ENCODE measurements at regions not wholly inside any gene's neighbourhood (a gene's known extent, or its start where the extent isn't known, plus 50 kb on each side); places are given as distances from the start of the nearest gene placed in this dataset.

GRCh38 chr7:112880818-112881418 lies 90.7 kb upstream of the TMEM168 start:
- DNase-seq = no peak

GRCh38 chr7:112877691-112878460 lies 87.7 kb upstream of the TMEM168 start:
- DNase-seq = no peak

- no peak for DNase-seq
These were observed 86.7 kb upstream of the TMEM168 start for GRCh38 chr7:112876877-112877276.

- DNase-seq = no peak
These were observed 84.7 kb upstream of the TMEM168 start for GRCh38 chr7:112874909-112875308.

- no peak for DNase-seq
These were observed 83.8 kb upstream of the TMEM168 start for GRCh38 chr7:112873831-112874553.

- DNase-seq = peak in 1 of 4 experiments; percentile 4
These were observed 79.0 kb upstream of the TMEM168 start for GRCh38 chr7:112869111-112869774.

- DNase-seq = no peak
These were observed 78.4 kb upstream of the TMEM168 start for GRCh38 chr7:112868609-112869008.

GRCh38 chr7:112866424-112866823 lies 76.2 kb upstream of the TMEM168 start:
- DNase-seq = no peak

GRCh38 chr7:112864380-112864779 lies 74.2 kb upstream of the TMEM168 start:
- DNase-seq = no peak

- no peak for DNase-seq
These were observed 68.6 kb upstream of the TMEM168 start for GRCh38 chr7:112858838-112859237.

- DNase-seq = no peak
These were observed 65.0 kb upstream of the TMEM168 start for GRCh38 chr7:112855227-112855626.

GRCh38 chr7:112854169-112854568 lies 64.0 kb upstream of the TMEM168 start:
- no peak for DNase-seq

- DNase-seq = no peak
These were observed 63.2 kb upstream of the TMEM168 start for GRCh38 chr7:112853422-112853821.

GRCh38 chr7:112843151-112843550 lies 53.0 kb upstream of the TMEM168 start:
- no peak for DNase-seq

Data from activated naive CD4-positive, alpha-beta T cell (primary cell).